Activated CD4-positive, alpha-beta T cell treated with anti-CD3 and anti-CD28 coated beads, Interleukin-2, amount 50 U/mL, for 4 hours (primary cell): ENCODE measurements at regions not wholly inside any gene's neighbourhood (a gene's known extent, or its start where the extent isn't known, plus 50 kb on each side); places are given as distances from the start of the nearest gene placed in this dataset.
"Not testable (repeated sequence)": the region's sequence is repeated elsewhere in the genome, so short reads cannot be mapped to it uniquely, and the experiment has no call there.

ENCODE experiments used
- DNase-seq, 2 experiments: peaks; one replicate each; pipeline ENCODE4 v3.0.0-alpha.2; 2020

GRCh38 chr6:792662-793061 lies 99.7 kb upstream of the EXOC2 start:
- no peak for DNase-seq

- no peak for DNase-seq
Observed at GRCh38 chr6:788058-788457, 95.1 kb upstream of the EXOC2 start.

GRCh38 chr6:786946-787763 lies 94.2 kb upstream of the EXOC2 start:
- no peak for DNase-seq

GRCh38 chr6:783966-784735 lies 91.2 kb upstream of the EXOC2 start:
- no peak for DNase-seq

- DNase-seq = no peak
Observed at GRCh38 chr6:782141-782540, 89.2 kb upstream of the EXOC2 start.

- DNase-seq = no peak
Observed at GRCh38 chr6:781350-781961, 88.5 kb upstream of the EXOC2 start.

- DNase-seq = no peak
Observed at GRCh38 chr6:780706-781105, 87.8 kb upstream of the EXOC2 start.

- DNase-seq = no peak
Observed at GRCh38 chr6:776951-777350, 84.0 kb upstream of the EXOC2 start.

- DNase-seq = no peak
Observed at GRCh38 chr6:776528-776931, 83.6 kb upstream of the EXOC2 start.

GRCh38 chr6:775863-776262 lies 82.9 kb upstream of the EXOC2 start:
- no peak for DNase-seq

- DNase-seq = not testable (repeated sequence)
Observed at GRCh38 chr6:771683-772082, 78.7 kb upstream of the EXOC2 start.

GRCh38 chr6:767755-768512 lies 75.0 kb upstream of the EXOC2 start:
- DNase-seq = no peak

- no peak for DNase-seq
Observed at GRCh38 chr6:766625-767024, 73.7 kb upstream of the EXOC2 start.

GRCh38 chr6:761997-762396 lies 69.1 kb upstream of the EXOC2 start:
- no peak for DNase-seq

GRCh38 chr6:760982-761955 lies 68.3 kb upstream of the EXOC2 start:
- no peak for DNase-seq

- no peak for DNase-seq
Observed at GRCh38 chr6:759729-760128, 66.8 kb upstream of the EXOC2 start.

GRCh38 chr6:756224-756623 lies 63.3 kb upstream of the EXOC2 start:
- DNase-seq = no peak

GRCh38 chr6:754202-754601 lies 61.3 kb upstream of the EXOC2 start:
- no peak for DNase-seq

- DNase-seq = no peak
Observed at GRCh38 chr6:753486-753885, 60.5 kb upstream of the EXOC2 start.

GRCh38 chr6:752438-752837 lies 59.5 kb upstream of the EXOC2 start:
- DNase-seq = no peak

- no peak for DNase-seq
Observed at GRCh38 chr6:751765-752164, 58.8 kb upstream of the EXOC2 start.

- no peak for DNase-seq
Observed at GRCh38 chr6:747921-748320, 55.0 kb upstream of the EXOC2 start.
